MM.1S (cell line): ENCODE measurements at regions not wholly inside any gene's neighbourhood (a gene's known extent, or its start where the extent isn't known, plus 50 kb on each side); places are given as distances from the start of the nearest gene placed in this dataset.

Experiments
- CTCF ChIP-seq: fragments of 300-600 bp; sonication (generic); IDR thresholded peaks from 2 replicates; pipeline ENCODE4 v1.5.1; 2016; ENCODE audit warnings: antibody characterized with exemption, low read length, mixed read lengths
- EZH2 ChIP-seq: fragments of 300-600 bp; sonication (generic); optimal IDR thresholded peaks from 2 replicates; pipeline ENCODE3; 2017; ENCODE audit warnings: low read depth, mild to moderate bottlenecking, antibody characterized with exemption, low read length, mixed read lengths
- EZH2phosphoT487 ChIP-seq: fragments of 300-600 bp; sonication (generic); IDR thresholded peaks from 2 replicates; pipeline ENCODE4 v1.6.1; 2018; ENCODE audit warnings: antibody characterized with exemption, low read length

- TF ChIP-seq CTCF (no peak), EZH2 (no peak), EZH2phosphoT487 (no peak)
Measured at GRCh38 chr1:55929652-55930051, 649.7 kb downstream of the PLPP3 start.
